ENCODE measurements at regions not wholly inside any gene's neighbourhood (a gene's known extent, or its start where the extent isn't known, plus 50 kb on each side); places are given as distances from the start of the nearest gene placed in this dataset.

- no peaks in the 10 kb centered on the region for H3K27me3 ChIP-seq (ENCODE audit: control insufficient read depth, insufficient read depth, low read length)
- H3K9ac ChIP-seq (ENCODE audit: low read depth, low read length): no peak overlapping the region
- H3K36me3 ChIP-seq (ENCODE audit: control insufficient read depth, insufficient read depth, low read length): no peaks in the 10 kb centered on the region
- H3K4me3 ChIP-seq (ENCODE audit: low read depth, low read length): no peak overlapping the region
- no peaks in the 10 kb centered on the region for H3K9me3 ChIP-seq (ENCODE audit: control insufficient read depth, insufficient read depth, low read length)
- H3K4me1 ChIP-seq (ENCODE audit: control insufficient read depth, insufficient read depth, low read length): peaks cover 21% of the 10 kb centered on the region
These were observed 592.8 kb upstream of the JAG1 start for GRCh38 chr20:11266571-11266970.

- Histone ChIP-seq H3K4me1 (ENCODE audit: control insufficient read depth, insufficient read depth, low read length) (peaks cover 21% of the 10 kb centered on the region), H3K36me3 (ENCODE audit: control insufficient read depth, insufficient read depth, low read length) (no peaks in the 10 kb centered on the region), H3K27me3 (ENCODE audit: control insufficient read depth, insufficient read depth, low read length) (no peaks in the 10 kb centered on the region), H3K9ac (ENCODE audit: low read depth, low read length) (no peak overlapping the region), H3K9me3 (ENCODE audit: control insufficient read depth, insufficient read depth, low read length) (no peaks in the 10 kb centered on the region), H3K4me3 (ENCODE audit: low read depth, low read length) (no peak overlapping the region)
These were observed 593.4 kb upstream of the JAG1 start for GRCh38 chr20:11267131-11267761.

GRCh38 chr20:11267762-11268335 lies 594.0 kb upstream of the JAG1 start:
- Histone ChIP-seq H3K9ac (ENCODE audit: low read depth, low read length) (no peak overlapping the region), H3K9me3 (ENCODE audit: control insufficient read depth, insufficient read depth, low read length) (no peaks in the 10 kb centered on the region), H3K4me1 (ENCODE audit: control insufficient read depth, insufficient read depth, low read length) (peaks cover 21% of the 10 kb centered on the region), H3K36me3 (ENCODE audit: control insufficient read depth, insufficient read depth, low read length) (no peaks in the 10 kb centered on the region), H3K27me3 (ENCODE audit: control insufficient read depth, insufficient read depth, low read length) (no peaks in the 10 kb centered on the region), H3K4me3 (ENCODE audit: low read depth, low read length) (no peak overlapping the region)

GRCh38 chr20:11270566-11270965 lies 596.8 kb upstream of the JAG1 start:
- no peak overlapping the region for H3K4me3 ChIP-seq (ENCODE audit: low read depth, low read length)
- H3K27me3 ChIP-seq (ENCODE audit: control insufficient read depth, insufficient read depth, low read length): no peaks in the 10 kb centered on the region
- no peak overlapping the region for H3K9ac ChIP-seq (ENCODE audit: low read depth, low read length)
- peaks cover 30% of the 10 kb centered on the region for H3K4me1 ChIP-seq (ENCODE audit: control insufficient read depth, insufficient read depth, low read length)
- no peaks in the 10 kb centered on the region for H3K9me3 ChIP-seq (ENCODE audit: control insufficient read depth, insufficient read depth, low read length)
- no peaks in the 10 kb centered on the region for H3K36me3 ChIP-seq (ENCODE audit: control insufficient read depth, insufficient read depth, low read length)

DNA sequence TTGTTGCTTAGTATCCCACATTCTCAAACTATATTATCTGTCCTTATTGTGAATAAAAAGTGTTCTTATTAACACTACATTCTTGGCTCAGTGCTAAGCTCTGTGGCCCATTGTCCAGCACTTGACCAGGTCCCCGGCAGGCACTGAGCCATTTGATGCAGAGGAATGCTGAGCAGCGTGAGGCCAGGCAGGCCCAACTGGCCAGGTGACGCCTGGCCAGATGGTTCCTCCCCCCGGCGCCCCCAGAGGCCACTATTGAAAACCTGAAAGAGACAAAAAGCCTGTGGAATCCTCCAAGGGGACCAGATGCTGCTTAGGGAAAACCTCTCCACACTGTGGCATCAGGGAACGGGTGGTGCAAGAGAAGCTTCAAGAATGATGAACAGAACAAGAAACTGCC lies 597.5 kb upstream of the JAG1 start:
- H3K4me1 ChIP-seq (ENCODE audit: control insufficient read depth, insufficient read depth, low read length): peaks cover 30% of the 10 kb centered on the region
- no peak overlapping the region for H3K9ac ChIP-seq (ENCODE audit: low read depth, low read length)
- no peaks in the 10 kb centered on the region for H3K9me3 ChIP-seq (ENCODE audit: control insufficient read depth, insufficient read depth, low read length)

GRCh38 chr20:11271920-11272594 lies 598.3 kb upstream of the JAG1 start:
- no peaks in the 10 kb centered on the region for H3K36me3 ChIP-seq (ENCODE audit: control insufficient read depth, insufficient read depth, low read length)
- H3K9me3 ChIP-seq (ENCODE audit: control insufficient read depth, insufficient read depth, low read length): no peaks in the 10 kb centered on the region
- H3K27me3 ChIP-seq (ENCODE audit: control insufficient read depth, insufficient read depth, low read length): no peaks in the 10 kb centered on the region
- H3K4me1 ChIP-seq (ENCODE audit: control insufficient read depth, insufficient read depth, low read length): peaks cover 24% of the 10 kb centered on the region
- no peak overlapping the region for H3K4me3 ChIP-seq (ENCODE audit: low read depth, low read length)
- H3K9ac ChIP-seq (ENCODE audit: low read depth, low read length): no peak overlapping the region

More for the DNA sequence above, 597.5 kb upstream of the JAG1 start:
- Histone ChIP-seq H3K27me3 (ENCODE audit: control insufficient read depth, insufficient read depth, low read length) (no peaks in the 10 kb centered on the region), H3K36me3 (ENCODE audit: control insufficient read depth, insufficient read depth, low read length) (no peaks in the 10 kb centered on the region), H3K4me3 (ENCODE audit: low read depth, low read length) (no peak overlapping the region)

DNA sequence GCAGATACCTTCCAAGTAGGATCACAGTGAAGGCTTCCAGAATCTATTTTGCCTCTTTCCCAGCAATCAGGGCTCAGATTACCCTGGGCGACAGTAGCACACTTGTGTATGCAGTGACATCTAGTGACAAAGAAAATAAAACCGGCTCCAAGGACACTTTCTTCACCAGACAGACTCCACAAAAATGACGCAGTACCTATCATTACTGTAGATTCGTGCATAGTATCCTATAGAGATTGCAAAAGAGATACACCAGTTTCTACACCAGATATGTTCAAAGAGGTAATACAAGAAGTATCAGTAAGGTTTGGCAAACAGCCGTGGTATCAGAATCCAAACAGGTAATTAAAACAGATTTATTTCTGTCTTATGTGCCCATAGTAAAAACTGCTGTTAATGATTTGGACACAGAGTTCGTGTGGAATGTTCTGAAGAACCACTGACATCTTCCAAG lies 600.4 kb upstream of the JAG1 start:
- H3K36me3 ChIP-seq (ENCODE audit: control insufficient read depth, insufficient read depth, low read length): no peaks in the 10 kb centered on the region
- H3K27me3 ChIP-seq (ENCODE audit: control insufficient read depth, insufficient read depth, low read length): no peaks in the 10 kb centered on the region
- H3K4me1 ChIP-seq (ENCODE audit: control insufficient read depth, insufficient read depth, low read length): peaks cover 16% of the 10 kb centered on the region
- no peaks in the 10 kb centered on the region for H3K9me3 ChIP-seq (ENCODE audit: control insufficient read depth, insufficient read depth, low read length)
- H3K9ac ChIP-seq (ENCODE audit: low read depth, low read length): no peak overlapping the region
- H3K4me3 ChIP-seq (ENCODE audit: low read depth, low read length): no peak overlapping the region

- peaks cover 12% of the 10 kb centered on the region for H3K4me1 ChIP-seq (ENCODE audit: control insufficient read depth, insufficient read depth, low read length)
- no peaks in the 10 kb centered on the region for H3K27me3 ChIP-seq (ENCODE audit: control insufficient read depth, insufficient read depth, low read length)
- H3K4me3 ChIP-seq (ENCODE audit: low read depth, low read length): no peak overlapping the region
- no peaks in the 10 kb centered on the region for H3K36me3 ChIP-seq (ENCODE audit: control insufficient read depth, insufficient read depth, low read length)
- H3K9ac ChIP-seq (ENCODE audit: low read depth, low read length): no peak overlapping the region
- H3K9me3 ChIP-seq (ENCODE audit: control insufficient read depth, insufficient read depth, low read length): no peaks in the 10 kb centered on the region
These were observed 601.9 kb upstream of the JAG1 start for GRCh38 chr20:11275740-11276139.

GRCh38 chr20:11277170-11277569 lies 603.4 kb upstream of the JAG1 start:
- no peak overlapping the region for H3K4me3 ChIP-seq (ENCODE audit: low read depth, low read length)
- peaks cover 8% of the 10 kb centered on the region for H3K4me1 ChIP-seq (ENCODE audit: control insufficient read depth, insufficient read depth, low read length)
- H3K36me3 ChIP-seq (ENCODE audit: control insufficient read depth, insufficient read depth, low read length): no peaks in the 10 kb centered on the region
- no peaks in the 10 kb centered on the region for H3K27me3 ChIP-seq (ENCODE audit: control insufficient read depth, insufficient read depth, low read length)
- no peak overlapping the region for H3K9ac ChIP-seq (ENCODE audit: low read depth, low read length)
- no peaks in the 10 kb centered on the region for H3K9me3 ChIP-seq (ENCODE audit: control insufficient read depth, insufficient read depth, low read length)

GRCh38 chr20:11277858-11278257 lies 604.1 kb upstream of the JAG1 start:
- Histone ChIP-seq H3K4me3 (ENCODE audit: low read depth, low read length) (no peak overlapping the region), H3K9me3 (ENCODE audit: control insufficient read depth, insufficient read depth, low read length) (no peaks in the 10 kb centered on the region)

GRCh38 chr20:11278461-11278860 lies 604.7 kb upstream of the JAG1 start:
- H3K27me3 ChIP-seq (ENCODE audit: control insufficient read depth, insufficient read depth, low read length): no peaks in the 10 kb centered on the region
- no peak overlapping the region for H3K4me3 ChIP-seq (ENCODE audit: low read depth, low read length)
- no peaks in the 10 kb centered on the region for H3K9me3 ChIP-seq (ENCODE audit: control insufficient read depth, insufficient read depth, low read length)
- H3K4me1 ChIP-seq (ENCODE audit: control insufficient read depth, insufficient read depth, low read length): peaks cover 8% of the 10 kb centered on the region
- no peak overlapping the region for H3K9ac ChIP-seq (ENCODE audit: low read depth, low read length)
- no peaks in the 10 kb centered on the region for H3K36me3 ChIP-seq (ENCODE audit: control insufficient read depth, insufficient read depth, low read length)

More at GRCh38 chr20:11277858-11278257, 604.1 kb upstream of the JAG1 start:
- Histone ChIP-seq H3K4me1 (ENCODE audit: control insufficient read depth, insufficient read depth, low read length) (peaks cover 8% of the 10 kb centered on the region), H3K9ac (ENCODE audit: low read depth, low read length) (no peak overlapping the region), H3K27me3 (ENCODE audit: control insufficient read depth, insufficient read depth, low read length) (no peaks in the 10 kb centered on the region), H3K36me3 (ENCODE audit: control insufficient read depth, insufficient read depth, low read length) (no peaks in the 10 kb centered on the region)

- Histone ChIP-seq H3K9me3 (ENCODE audit: control insufficient read depth, insufficient read depth, low read length) (no peaks in the 10 kb centered on the region), H3K4me1 (ENCODE audit: control insufficient read depth, insufficient read depth, low read length) (no peaks in the 10 kb centered on the region), H3K9ac (ENCODE audit: low read depth, low read length) (no peak overlapping the region), H3K4me3 (ENCODE audit: low read depth, low read length) (no peak overlapping the region), H3K27me3 (ENCODE audit: control insufficient read depth, insufficient read depth, low read length) (no peaks in the 10 kb centered on the region), H3K36me3 (ENCODE audit: control insufficient read depth, insufficient read depth, low read length) (no peaks in the 10 kb centered on the region)
These were observed 607.4 kb upstream of the JAG1 start for GRCh38 chr20:11281240-11281639.
